Sigmoid colon (tissue), 6 donors: ENCODE measurements at regions not wholly inside any gene's neighbourhood (a gene's known extent, or its start where the extent isn't known, plus 50 kb on each side); places are given as distances from the start of the nearest gene placed in this dataset.

Experiments
- DNase-seq: peaks from one replicate; pipeline ENCODE4 v3.0.0-alpha.2; 2019
- H3K27ac ChIP-seq, 4 donors: fragments of 200-600 bp; sonication (generic); one replicate each; pipeline ENCODE4 v1.5.1; 2016 to 2019; ENCODE audit warnings: mild to moderate bottlenecking in 1 of 4
- H3K27me3 ChIP-seq, 3 donors: fragments of 200-600 bp; sonication (generic); one replicate each; pipeline ENCODE4 v1.5.1; 2019; ENCODE audit warnings: mild to moderate bottlenecking in 1 of 3
- H3K36me3 ChIP-seq, 4 donors: fragments of 200-600 bp; sonication (generic); one replicate each; pipeline ENCODE4 v1.5.1; 2016 to 2019
- H3K4me1 ChIP-seq, 4 donors: fragments of 200-600 bp; sonication (generic); one replicate each; pipeline ENCODE4 v1.5.1; 2017 to 2019
- H3K4me3 ChIP-seq, 4 donors: fragments of 200-600 bp; sonication (generic); one replicate each; pipeline ENCODE4 v1.5.1; 2017 to 2019; ENCODE audit warnings: mild to moderate bottlenecking in 2 of 4, moderate library complexity in 1 of 4
- H3K9me3 ChIP-seq, 4 donors: fragments of 200-600 bp in 3 of 4; sonication (generic) in 3 of 4; one replicate each; pipeline versions ENCODE4 v1.5.1 to v1.6.1; 2013 to 2019
- EP300 ChIP-seq, 4 donors: sonication (generic); formaldehyde crosslinking; IDR thresholded peaks; one replicate each; pipeline ENCODE4 v1.6.1; 2017; ENCODE audit warnings: antibody characterized with exemption in 4 of 4
- POLR2A ChIP-seq, 2 donors: fragments of 450-650 bp; IDR thresholded peaks; one replicate each; pipeline ENCODE4 v1.6.1; 2016; ENCODE audit warnings: antibody characterized with exemption in 2 of 2, mild to moderate bottlenecking in 2 of 2, moderate library complexity in 2 of 2
- POLR2AphosphoS5 ChIP-seq, 4 donors: sonication (generic); formaldehyde crosslinking; IDR thresholded peaks; one replicate each; pipeline ENCODE4 v1.6.1; 2017; ENCODE audit warnings: antibody characterized with exemption in 4 of 4
- WGBS, 2 donors: extraction: QIAGEN DNeasy Blood & Tissue Kit; methylation state at CpG; one replicate each; pipeline ENCODE4 v1.1.7; 2013; 5-methylcytosine and 5-hydroxymethylcytosine counted together
- intact Hi-C: fragments of 100-400 bp; cut with DNase I; formaldehyde crosslinking; loops from one replicate; pipeline ENCODE4 v1.15.1; 2023
- TF ChIP-seq, protein P1 (sequence below), 4 experiments: fragments of 450-650 bp in 3 of 4; fragments of 200-600 bp in 1 of 4; IDR thresholded peaks; one replicate each; pipeline ENCODE4 v1.5.1; 2016 to 2019; ENCODE audit warnings: antibody characterized with exemption in 4 of 4, mild to moderate bottlenecking in 3 of 4, moderate library complexity in 2 of 4
- donor health status: healthy with polysubstance abuse.
- donor health status: healthy.

DNA sequence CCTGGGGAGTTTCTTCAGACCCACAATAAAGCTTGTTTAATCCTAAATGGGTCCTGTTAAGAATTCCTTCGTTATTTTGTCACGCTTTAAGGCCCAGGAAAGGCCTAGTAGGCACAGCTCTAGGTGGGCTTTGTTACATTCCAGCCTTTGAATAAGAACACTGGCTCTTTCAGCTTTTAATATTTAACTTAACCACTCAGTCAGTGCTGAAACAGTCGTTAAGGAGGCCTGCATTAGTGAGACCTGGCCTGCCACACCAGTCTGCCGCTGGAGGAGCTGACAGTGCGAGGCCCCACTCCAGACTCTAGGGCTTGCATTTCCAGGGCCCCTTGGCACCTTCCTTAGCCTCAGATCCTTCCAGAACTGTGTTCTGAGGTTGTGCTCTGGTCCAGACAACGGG, 351.4 kb downstream of the GLRX3 start:
- H3K4me1 ChIP-seq: no peaks in the 10 kb centered on the region

DNA sequence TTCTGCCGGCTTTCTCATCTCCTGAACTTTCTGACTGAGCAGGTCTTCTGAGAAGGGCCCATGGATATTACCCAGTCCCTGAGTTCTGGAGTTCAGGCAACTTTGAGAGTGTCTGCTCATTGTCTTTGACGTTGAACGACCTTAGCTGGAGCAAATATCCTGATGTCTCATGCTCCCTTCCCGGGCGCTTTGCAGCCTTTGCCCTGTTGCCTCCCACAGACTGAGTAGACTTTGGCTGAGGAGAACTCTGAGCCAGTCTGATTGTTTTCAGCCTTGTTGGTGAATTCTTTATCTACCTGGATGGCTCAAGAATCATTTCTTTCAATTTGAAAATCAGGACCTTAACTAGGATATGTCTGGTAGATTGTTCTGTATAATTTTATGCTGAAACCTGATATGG, 353.7 kb downstream of the GLRX3 start:
- no peaks in the 10 kb centered on the region for H3K9me3 ChIP-seq
- no peak for DNase-seq
- H3K27me3 ChIP-seq: no peaks in the 10 kb centered on the region
- no peaks in the 10 kb centered on the region for H3K4me1 ChIP-seq
- no peaks in the 10 kb centered on the region for H3K36me3 ChIP-seq
- TF ChIP-seq, protein P1, sequence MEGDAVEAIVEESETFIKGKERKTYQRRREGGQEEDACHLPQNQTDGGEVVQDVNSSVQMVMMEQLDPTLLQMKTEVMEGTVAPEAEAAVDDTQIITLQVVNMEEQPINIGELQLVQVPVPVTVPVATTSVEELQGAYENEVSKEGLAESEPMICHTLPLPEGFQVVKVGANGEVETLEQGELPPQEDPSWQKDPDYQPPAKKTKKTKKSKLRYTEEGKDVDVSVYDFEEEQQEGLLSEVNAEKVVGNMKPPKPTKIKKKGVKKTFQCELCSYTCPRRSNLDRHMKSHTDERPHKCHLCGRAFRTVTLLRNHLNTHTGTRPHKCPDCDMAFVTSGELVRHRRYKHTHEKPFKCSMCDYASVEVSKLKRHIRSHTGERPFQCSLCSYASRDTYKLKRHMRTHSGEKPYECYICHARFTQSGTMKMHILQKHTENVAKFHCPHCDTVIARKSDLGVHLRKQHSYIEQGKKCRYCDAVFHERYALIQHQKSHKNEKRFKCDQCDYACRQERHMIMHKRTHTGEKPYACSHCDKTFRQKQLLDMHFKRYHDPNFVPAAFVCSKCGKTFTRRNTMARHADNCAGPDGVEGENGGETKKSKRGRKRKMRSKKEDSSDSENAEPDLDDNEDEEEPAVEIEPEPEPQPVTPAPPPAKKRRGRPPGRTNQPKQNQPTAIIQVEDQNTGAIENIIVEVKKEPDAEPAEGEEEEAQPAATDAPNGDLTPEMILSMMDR (IDR thresholded peaks at IDR 0.05): no peak
- no peak for TF ChIP-seq POLR2AphosphoS5 (IDR thresholded peaks at IDR 0.05)
- TF ChIP-seq POLR2A (IDR thresholded peaks at IDR 0.05): no peak
- TF ChIP-seq EP300 (IDR thresholded peaks at IDR 0.05): no peak
- no peak overlapping the region for H3K4me3 ChIP-seq
- intact Hi-C loops: no loop called here
- WGBS, 2 donors: 50 to 70% methylated on average over 5 of the region's 5 CpGs
- no peak overlapping the region for H3K27ac ChIP-seq

More for the DNA sequence above, 351.4 kb downstream of the GLRX3 start:
- Histone ChIP-seq H3K36me3 (no peaks in the 10 kb centered on the region), H3K4me3 (no peak overlapping the region), H3K27me3 (peaks cover 0 to 8% (median 0%) of the 10 kb centered on the region in 3 donors), H3K27ac (no peak overlapping the region), H3K9me3 (no peaks in the 10 kb centered on the region)
- no peak for TF ChIP-seq POLR2A (IDR thresholded peaks at IDR 0.05)
- TF ChIP-seq, protein P1 (IDR thresholded peaks at IDR 0.05): no peak
- no peak for TF ChIP-seq EP300 (IDR thresholded peaks at IDR 0.05)
- TF ChIP-seq POLR2AphosphoS5 (IDR thresholded peaks at IDR 0.05): no peak
- intact Hi-C loops: no loop called here
- DNase-seq: peak; percentile 24
- 56 to 57% methylated on average over 6 of the region's 6 CpGs for WGBS, 2 donors

DNA sequence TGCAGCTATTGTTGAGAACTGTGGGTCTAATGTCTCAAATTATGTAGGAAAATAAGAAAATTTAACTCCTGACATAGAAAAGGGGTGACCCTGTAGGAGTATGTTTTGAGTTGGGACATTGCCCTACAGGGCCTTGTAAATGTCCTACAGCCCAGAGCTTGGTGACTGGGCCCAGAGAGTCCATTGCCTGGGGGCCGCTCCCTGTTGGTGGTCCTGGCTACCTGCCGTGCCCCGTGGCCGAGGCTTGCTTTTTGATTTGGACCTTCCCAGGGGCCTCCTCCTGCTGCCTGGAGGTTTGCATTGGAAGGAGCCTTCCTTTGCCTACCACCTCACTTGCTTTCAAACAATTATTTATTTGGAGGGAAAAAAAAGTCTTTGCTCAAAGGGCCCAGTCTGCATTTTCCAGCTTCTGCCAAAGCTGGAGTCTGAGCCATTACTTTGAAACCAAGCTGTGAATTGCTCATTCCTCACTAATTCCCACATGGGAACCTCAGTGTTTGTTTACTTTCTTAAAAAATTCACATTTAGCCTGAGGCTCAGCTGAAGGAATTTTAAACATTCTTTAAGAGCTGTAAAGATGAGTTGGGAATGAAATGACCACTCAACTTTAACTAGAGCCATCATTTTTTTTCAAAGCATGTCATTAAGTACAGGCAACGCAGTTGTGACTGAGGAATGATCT, 355.0 kb downstream of the GLRX3 start:
- TF ChIP-seq EP300 (IDR thresholded peaks at IDR 0.05) (no peak), POLR2A (IDR thresholded peaks at IDR 0.05) (no peak), POLR2AphosphoS5 (IDR thresholded peaks at IDR 0.05) (no peak)
- TF ChIP-seq, protein P1 (IDR thresholded peaks at IDR 0.05): no peak
- DNase-seq: peak; percentile 25
- no peaks in the 10 kb centered on the region for H3K9me3 ChIP-seq
- no peaks in the 10 kb centered on the region for H3K36me3 ChIP-seq
- no peak overlapping the region for H3K27ac ChIP-seq
- 70 to 74% methylated on average over 5 of the region's 5 CpGs for WGBS, 2 donors
- H3K4me3 ChIP-seq: no peak overlapping the region
- no peaks in the 10 kb centered on the region for H3K27me3 ChIP-seq
- intact Hi-C loops: no loop called here
- no peaks in the 10 kb centered on the region for H3K4me1 ChIP-seq

DNA sequence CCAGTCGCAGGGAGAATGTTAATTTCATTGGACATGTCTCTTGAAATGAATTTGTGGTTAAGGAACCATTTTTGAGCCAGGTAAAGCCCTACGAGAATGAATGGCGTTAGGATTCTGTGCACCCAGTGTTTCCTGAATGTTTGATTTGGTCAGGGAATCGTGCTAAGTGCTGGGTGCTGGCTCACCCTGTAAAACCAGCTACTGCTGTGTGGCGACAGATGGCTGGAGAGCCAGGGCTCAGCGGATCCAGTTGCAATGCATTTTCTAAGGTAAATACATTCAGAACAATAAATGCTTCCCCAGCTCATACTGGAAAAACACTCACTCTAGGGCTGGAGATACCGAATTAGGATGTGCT, 355.5 kb downstream of the GLRX3 start:
- WGBS, 2 donors: 24 to 55% methylated on average over 7 of the region's 7 CpGs

More for the DNA sequence above, 355.5 kb downstream of the GLRX3 start:
- intact Hi-C loops: no loop called here
- Histone ChIP-seq H3K4me1 (no peaks in the 10 kb centered on the region), H3K4me3 (no peak overlapping the region), H3K27ac (no peak overlapping the region), H3K27me3 (no peaks in the 10 kb centered on the region), H3K36me3 (no peaks in the 10 kb centered on the region), H3K9me3 (no peaks in the 10 kb centered on the region)
- peak; percentile 7 for DNase-seq
- no peak for TF ChIP-seq EP300 (IDR thresholded peaks at IDR 0.05)
- TF ChIP-seq, protein P1 (IDR thresholded peaks at IDR 0.05): no peak
- no peak for TF ChIP-seq POLR2A (IDR thresholded peaks at IDR 0.05)
- no peak for TF ChIP-seq POLR2AphosphoS5 (IDR thresholded peaks at IDR 0.05)
